Keratinocyte (primary cell): ENCODE measurements at regions not wholly inside any gene's neighbourhood (a gene's known extent, or its start where the extent isn't known, plus 50 kb on each side); places are given as distances from the start of the nearest gene placed in this dataset.

Experiments used
- DNase-seq: peaks from one replicate; pipeline ENCODE4 v3.0.0-alpha.2; 2011; ENCODE audit warnings: low read depth, missing footprints, low spot score
- FAIRE-seq: peaks from 2 replicates; lab custom pipeline; 2011; peaks lifted over from hg19 to GRCh38; lab: Jason Lieb, UNC
- H2AFZ ChIP-seq: 2 replicates; pipeline ENCODE4 v1.6.0; 2012; ENCODE audit warnings: low read length, control low read depth, inconsistent platforms; ENCODE audit not compliant: control insufficient read depth
- H3K27ac ChIP-seq: 2 replicates; pipeline ENCODE4 v1.5.1; 2011; ENCODE audit warnings: low read length; ENCODE audit not compliant: control insufficient read depth, insufficient read depth
- H3K27me3 ChIP-seq: 3 replicates; pipeline ENCODE4 v1.6.0; 2011; ENCODE audit warnings: low read length; ENCODE audit not compliant: control insufficient read depth, insufficient read depth; ENCODE audit errors: extremely low read depth
- H3K36me3 ChIP-seq, 2 experiments: 2 replicates in 1 of 2; 3 replicates in 1 of 2; pipeline ENCODE4 v1.5.1; 2011; ENCODE audit warnings: low read length in 2 of 2, mild to moderate bottlenecking in 1 of 2; ENCODE audit not compliant: control insufficient read depth in 2 of 2, insufficient read depth in 2 of 2; ENCODE audit errors: extremely low read depth in 1 of 2
- H3K4me1 ChIP-seq: 3 replicates; pipeline ENCODE4 v1.5.1; 2011; ENCODE audit warnings: low read length; ENCODE audit not compliant: control insufficient read depth, insufficient read depth; ENCODE audit errors: extremely low read depth
- H3K4me2 ChIP-seq: 3 replicates; pipeline ENCODE4 v1.6.0; 2011; ENCODE audit warnings: low read depth, low read length; ENCODE audit not compliant: control insufficient read depth, insufficient read depth; ENCODE audit errors: extremely low read depth
- H3K4me3 ChIP-seq, 3 experiments: fragments of 200-600 bp in 1 of 3; sonication (generic) in 1 of 3; 2 replicates in 2 of 3; 3 replicates in 1 of 3; pipeline ENCODE4 v1.5.1; 2011 to 2016; ENCODE audit warnings: low read length in 3 of 3, mild to moderate bottlenecking in 3 of 3, control low read depth in 2 of 3, inconsistent platforms in 1 of 3, low read depth in 1 of 3, mixed read lengths in 1 of 3, mixed run types in 1 of 3, moderate library complexity in 1 of 3; ENCODE audit not compliant: control insufficient read depth in 2 of 3, insufficient read depth in 2 of 3; ENCODE audit errors: extremely low read depth in 1 of 3
- H3K79me2 ChIP-seq: 2 replicates; pipeline ENCODE4 v1.6.0; 2012; ENCODE audit warnings: low read length; ENCODE audit not compliant: control insufficient read depth, insufficient read depth
- H3K9ac ChIP-seq: 3 replicates; pipeline ENCODE4 v1.6.0; 2011; ENCODE audit warnings: low read length; ENCODE audit not compliant: control insufficient read depth, insufficient read depth; ENCODE audit errors: extremely low read depth
- H3K9me1 ChIP-seq: 3 replicates; pipeline ENCODE4 v1.6.0; 2011; ENCODE audit warnings: low read length; ENCODE audit not compliant: control insufficient read depth, insufficient read depth; ENCODE audit errors: extremely low read depth
- H3K9me3 ChIP-seq: 2 replicates; pipeline ENCODE4 v1.5.1; 2012; ENCODE audit warnings: low read depth, low read length; ENCODE audit not compliant: control insufficient read depth
- H4K20me1 ChIP-seq: 3 replicates; pipeline ENCODE4 v1.6.0; 2011; ENCODE audit warnings: low read length; ENCODE audit not compliant: control insufficient read depth, insufficient read depth; ENCODE audit errors: extremely low read depth
- EZH2 ChIP-seq: IDR thresholded peaks from one replicate; pipeline ENCODE4 v1.6.1; 2012; ENCODE audit warnings: inconsistent platforms, mild to moderate bottlenecking, low read length, moderate library complexity
- dilution Hi-C: fragments of 300-500 bp; cut with MboI; formaldehyde crosslinking; loops from one replicate; pipeline ENCODE4 v1.7.0; 2020; ENCODE audit warnings: low sequenced_read_pairs; ENCODE audit not compliant: extremely low pct_ligation_motif_present
- TF ChIP-seq, protein P1 (sequence below), 3 experiments: IDR thresholded peaks in 1 of 3; conservative IDR thresholded peaks in 1 of 3; optimal IDR thresholded peaks in 1 of 3; 2 replicates in 2 of 3; 3 replicates in 1 of 3; pipeline versions ENCODE3 to v1.5.1; 2011; ENCODE audit warnings: low read length in 3 of 3, mild to moderate bottlenecking in 3 of 3, moderate library complexity in 2 of 3, control low read depth in 1 of 3, inconsistent platforms in 1 of 3; ENCODE audit not compliant: insufficient read depth in 2 of 3; ENCODE audit errors: extremely low read depth in 1 of 3

DNA sequence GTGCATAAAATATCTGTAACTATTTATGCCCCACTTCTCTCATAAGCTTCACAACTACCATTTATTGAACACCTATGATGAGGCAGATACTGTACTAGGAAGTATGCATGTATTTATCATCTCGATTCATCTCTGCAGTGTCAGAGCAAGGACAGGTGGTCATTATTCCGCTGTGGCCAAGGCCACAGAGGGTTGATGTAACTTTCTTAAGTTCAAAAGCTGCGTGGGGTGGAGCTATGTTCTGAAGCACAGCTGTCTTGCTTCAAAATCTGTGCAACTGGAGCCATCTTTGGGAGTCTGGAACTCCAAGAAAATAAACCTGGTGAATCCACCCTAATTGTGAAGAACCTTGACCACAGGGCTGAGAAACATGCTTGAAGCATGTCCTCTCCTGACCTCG lies 60.2 kb upstream of the HMGXB4 start:
- Histone ChIP-seq H3K36me3 (no peaks in the 10 kb centered on the region), H3K9ac (no peak overlapping the region), H3K9me1 (no peaks in the 10 kb centered on the region), H3K4me3 (no peak overlapping the region), H4K20me1 (no peaks in the 10 kb centered on the region), H3K4me2 (no peak overlapping the region), H3K27ac (no peak overlapping the region), H3K4me1 (peaks cover 4% of the 10 kb centered on the region), H3K79me2 (no peaks in the 10 kb centered on the region), H3K27me3 (peaks cover 9% of the 10 kb centered on the region), H3K9me3 (no peaks in the 10 kb centered on the region), H2AFZ (no peak overlapping the region)
- dilution Hi-C loops: no loop called here
- DNase-seq (no peak), FAIRE-seq (no peak)
- TF ChIP-seq, protein P1, sequence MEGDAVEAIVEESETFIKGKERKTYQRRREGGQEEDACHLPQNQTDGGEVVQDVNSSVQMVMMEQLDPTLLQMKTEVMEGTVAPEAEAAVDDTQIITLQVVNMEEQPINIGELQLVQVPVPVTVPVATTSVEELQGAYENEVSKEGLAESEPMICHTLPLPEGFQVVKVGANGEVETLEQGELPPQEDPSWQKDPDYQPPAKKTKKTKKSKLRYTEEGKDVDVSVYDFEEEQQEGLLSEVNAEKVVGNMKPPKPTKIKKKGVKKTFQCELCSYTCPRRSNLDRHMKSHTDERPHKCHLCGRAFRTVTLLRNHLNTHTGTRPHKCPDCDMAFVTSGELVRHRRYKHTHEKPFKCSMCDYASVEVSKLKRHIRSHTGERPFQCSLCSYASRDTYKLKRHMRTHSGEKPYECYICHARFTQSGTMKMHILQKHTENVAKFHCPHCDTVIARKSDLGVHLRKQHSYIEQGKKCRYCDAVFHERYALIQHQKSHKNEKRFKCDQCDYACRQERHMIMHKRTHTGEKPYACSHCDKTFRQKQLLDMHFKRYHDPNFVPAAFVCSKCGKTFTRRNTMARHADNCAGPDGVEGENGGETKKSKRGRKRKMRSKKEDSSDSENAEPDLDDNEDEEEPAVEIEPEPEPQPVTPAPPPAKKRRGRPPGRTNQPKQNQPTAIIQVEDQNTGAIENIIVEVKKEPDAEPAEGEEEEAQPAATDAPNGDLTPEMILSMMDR (optimal IDR thresholded peaks at IDR 0.05 in 1 of 3, IDR thresholded peaks at IDR 0.05 in 1 of 3, conservative IDR thresholded peaks at IDR 0.05 in 1 of 3; ENCODE audit: extremely low read depth in 1 of 3, insufficient read depth in 2 of 3, low read length in 3 of 3): no peak
- no peak for TF ChIP-seq EZH2

DNA sequence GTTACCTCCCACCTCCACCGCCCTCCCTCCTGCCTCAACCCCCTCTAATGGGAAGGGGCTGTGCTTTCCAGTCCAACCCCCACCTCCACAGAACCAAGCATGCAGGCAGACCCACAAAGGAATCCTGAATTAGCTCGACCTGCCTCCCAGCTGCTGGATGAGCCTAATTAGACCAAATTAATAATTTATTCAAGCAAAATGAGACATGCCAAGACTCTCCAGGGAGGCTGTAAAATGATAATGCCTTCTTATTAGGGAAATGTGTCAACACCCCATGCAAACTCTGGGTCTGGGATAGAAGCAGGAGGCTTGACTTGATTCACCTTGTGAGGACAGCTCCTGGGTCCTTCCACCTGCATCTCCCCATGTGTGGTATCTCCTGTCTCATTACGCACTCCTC lies 59.4 kb upstream of the HMGXB4 start:
- FAIRE-seq (no peak), DNase-seq (no peak)
- Histone ChIP-seq H2AFZ (no peak overlapping the region), H3K27me3 (peaks cover 9% of the 10 kb centered on the region), H3K9me1 (no peaks in the 10 kb centered on the region), H4K20me1 (no peaks in the 10 kb centered on the region), H3K9ac (no peak overlapping the region), H3K4me1 (peaks cover 4% of the 10 kb centered on the region), H3K4me2 (no peak overlapping the region), H3K36me3 (no peaks in the 10 kb centered on the region), H3K9me3 (no peaks in the 10 kb centered on the region), H3K27ac (no peak overlapping the region), H3K4me3 (no peak overlapping the region), H3K79me2 (no peaks in the 10 kb centered on the region)
- no peak for TF ChIP-seq EZH2
- TF ChIP-seq, protein P1 (optimal IDR thresholded peaks at IDR 0.05 in 1 of 3, IDR thresholded peaks at IDR 0.05 in 1 of 3, conservative IDR thresholded peaks at IDR 0.05 in 1 of 3; ENCODE audit: extremely low read depth in 1 of 3, insufficient read depth in 2 of 3, low read length in 3 of 3): no peak
- dilution Hi-C loops: no loop called here
